ENCODE measurements at regions not wholly inside any gene's neighbourhood (a gene's known extent, or its start where the extent isn't known, plus 50 kb on each side); places are given as distances from the start of the nearest gene placed in this dataset.

DNA sequence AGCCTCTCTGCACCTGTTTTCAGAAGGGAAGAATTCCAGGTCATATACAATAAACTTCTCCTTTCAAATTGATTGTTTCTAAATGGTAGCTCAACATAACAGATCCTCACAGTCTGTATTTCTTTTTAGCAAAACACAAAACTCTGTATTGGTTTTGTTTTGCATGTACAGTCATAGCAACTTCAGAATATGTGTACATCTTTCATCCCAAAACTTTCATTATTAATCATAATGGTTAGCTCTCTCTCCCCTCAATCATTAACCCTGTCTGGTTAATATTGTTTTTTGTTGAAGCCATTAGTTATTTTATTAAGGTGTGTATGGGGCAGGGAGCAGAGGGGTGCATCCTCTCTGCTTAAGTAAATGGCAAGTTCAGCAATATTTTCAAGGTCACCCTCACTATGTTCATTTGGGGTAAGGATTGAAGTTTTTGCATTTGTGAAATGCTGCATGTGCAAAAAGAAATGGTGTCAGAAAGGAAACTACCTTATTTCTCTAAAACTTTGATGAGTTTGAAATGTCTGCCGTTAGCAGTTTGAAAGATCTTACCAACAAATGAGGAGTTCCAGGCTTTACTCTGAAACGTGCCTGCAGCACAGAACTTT is 136.8 kb upstream of the BTBD3 start:
- TF ChIP-seq EP300 (IDR thresholded peaks at IDR 0.05) (no peak), POLR2A (IDR thresholded peaks at IDR 0.05) (no peak)
- TF ChIP-seq, protein P1, sequence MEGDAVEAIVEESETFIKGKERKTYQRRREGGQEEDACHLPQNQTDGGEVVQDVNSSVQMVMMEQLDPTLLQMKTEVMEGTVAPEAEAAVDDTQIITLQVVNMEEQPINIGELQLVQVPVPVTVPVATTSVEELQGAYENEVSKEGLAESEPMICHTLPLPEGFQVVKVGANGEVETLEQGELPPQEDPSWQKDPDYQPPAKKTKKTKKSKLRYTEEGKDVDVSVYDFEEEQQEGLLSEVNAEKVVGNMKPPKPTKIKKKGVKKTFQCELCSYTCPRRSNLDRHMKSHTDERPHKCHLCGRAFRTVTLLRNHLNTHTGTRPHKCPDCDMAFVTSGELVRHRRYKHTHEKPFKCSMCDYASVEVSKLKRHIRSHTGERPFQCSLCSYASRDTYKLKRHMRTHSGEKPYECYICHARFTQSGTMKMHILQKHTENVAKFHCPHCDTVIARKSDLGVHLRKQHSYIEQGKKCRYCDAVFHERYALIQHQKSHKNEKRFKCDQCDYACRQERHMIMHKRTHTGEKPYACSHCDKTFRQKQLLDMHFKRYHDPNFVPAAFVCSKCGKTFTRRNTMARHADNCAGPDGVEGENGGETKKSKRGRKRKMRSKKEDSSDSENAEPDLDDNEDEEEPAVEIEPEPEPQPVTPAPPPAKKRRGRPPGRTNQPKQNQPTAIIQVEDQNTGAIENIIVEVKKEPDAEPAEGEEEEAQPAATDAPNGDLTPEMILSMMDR (IDR thresholded peaks at IDR 0.05) = no peak

Data from sigmoid colon (tissue), 4 donors.